KMS-11 (cell line): ENCODE measurements at regions not wholly inside any gene's neighbourhood (a gene's known extent, or its start where the extent isn't known, plus 50 kb on each side); places are given as distances from the start of the nearest gene placed in this dataset.

ENCODE experiments used
- H2AFZ ChIP-seq: fragments of 200-600 bp; sonication (generic); 2 replicates; pipeline ENCODE4 v1.6.1; 2016; ENCODE audit warnings: antibody characterized with exemption, mixed run types, low read depth
- H3K27ac ChIP-seq: fragments of 200-600 bp; sonication (generic); 2 replicates; pipeline ENCODE4 v1.6.1; 2016; ENCODE audit warnings: mild to moderate bottlenecking, mixed run types
- H3K27me3 ChIP-seq: fragments of 200-600 bp; sonication (generic); 2 replicates; pipeline ENCODE4 v1.6.1; 2017; ENCODE audit warnings: mild to moderate bottlenecking, low read depth, mixed run types, moderate library complexity; ENCODE audit not compliant: insufficient read depth
- H3K36me3 ChIP-seq: fragments of 200-600 bp; sonication (generic); 2 replicates; pipeline ENCODE4 v1.6.1; 2017; ENCODE audit warnings: mild to moderate bottlenecking, mixed run types; ENCODE audit not compliant: insufficient read depth
- H3K4me1 ChIP-seq: fragments of 200-600 bp; sonication (generic); 2 replicates; pipeline ENCODE4 v1.6.1; 2016; ENCODE audit warnings: mild to moderate bottlenecking, low read depth, mixed run types; ENCODE audit not compliant: poor library complexity, severe bottlenecking
- H3K4me2 ChIP-seq: fragments of 200-600 bp; sonication (generic); 2 replicates; pipeline ENCODE4 v1.7.0; 2016; ENCODE audit warnings: mild to moderate bottlenecking, mixed run types
- H3K4me3 ChIP-seq: fragments of 200-600 bp; sonication (generic); IDR thresholded peaks from 2 replicates; pipeline ENCODE4 v1.6.1; 2017; ENCODE audit warnings: low read depth, low read length, mixed read lengths; ENCODE audit not compliant: insufficient read depth
- H3K79me2 ChIP-seq: fragments of 200-600 bp; sonication (generic); 2 replicates; pipeline ENCODE4 v1.6.1; 2016; ENCODE audit warnings: low read depth, mixed run types; ENCODE audit not compliant: insufficient read depth
- H3K9ac ChIP-seq: fragments of 200-600 bp; sonication (generic); 2 replicates; pipeline ENCODE4 v1.6.1; 2016; ENCODE audit warnings: mild to moderate bottlenecking, mixed run types
- H4K20me1 ChIP-seq: fragments of 200-600 bp; sonication (generic); 2 replicates; pipeline ENCODE4 v1.6.1; 2016; ENCODE audit warnings: mild to moderate bottlenecking, mixed run types; ENCODE audit not compliant: insufficient read depth
- CTCF ChIP-seq: fragments of 200-600 bp; sonication (generic); conservative IDR thresholded peaks from 2 replicates; pipeline ENCODE4 v1.6.1; 2017; ENCODE audit warnings: low read depth, mild to moderate bottlenecking, antibody characterized with exemption, low read length, moderate library complexity, mixed read lengths

DNA sequence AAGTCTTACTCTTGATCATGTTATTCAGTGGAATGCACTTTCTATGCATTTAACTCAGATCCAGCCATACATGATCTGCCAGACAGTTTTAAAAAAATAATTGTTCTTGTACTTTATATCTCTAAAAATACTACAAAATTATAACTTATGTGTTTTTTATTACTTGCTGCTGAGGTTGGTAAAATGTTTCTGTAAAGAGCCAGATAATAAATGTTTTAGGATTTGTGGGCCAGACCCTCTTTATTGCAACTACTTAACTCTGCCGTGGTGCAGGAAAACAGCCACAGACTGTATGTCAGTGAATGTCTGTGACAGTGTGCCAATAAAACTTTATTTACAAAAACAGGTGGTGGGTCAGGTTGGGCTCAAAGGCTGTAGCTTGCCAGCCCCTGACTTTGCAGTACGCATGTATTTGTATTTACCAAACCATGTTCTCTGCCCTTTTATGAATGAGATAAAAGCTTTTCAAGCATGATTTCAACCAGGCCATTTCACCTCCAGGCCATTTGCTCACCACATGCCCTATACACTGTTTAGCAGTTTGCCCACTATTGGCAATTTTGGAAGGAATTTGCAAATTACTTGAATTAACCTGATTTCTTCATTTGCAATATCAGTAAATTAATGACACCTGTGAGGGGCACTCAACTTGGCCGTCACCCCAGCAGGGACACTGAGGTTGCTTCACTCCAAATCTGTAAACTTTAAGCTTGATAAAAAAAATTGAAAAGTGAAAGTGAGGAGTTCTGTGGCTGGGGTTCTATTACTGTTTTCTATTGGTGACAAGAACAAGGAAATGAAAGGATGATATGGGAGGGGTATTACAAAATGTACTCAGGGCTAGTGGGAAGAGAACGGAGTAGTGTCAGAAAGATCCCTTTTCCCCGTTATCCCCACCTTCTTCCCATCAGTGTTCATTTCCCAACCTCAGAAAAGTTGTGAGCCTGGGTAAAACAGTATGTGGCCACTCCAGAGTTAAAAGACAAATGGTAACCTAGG, 133.4 kb downstream of the CEBPB start:
- Histone ChIP-seq H3K4me2 (no peak overlapping the region), H3K27ac (no peak overlapping the region), H3K4me3 (no peak overlapping the region), H3K36me3 (no peaks in the 10 kb centered on the region), H4K20me1 (no peaks in the 10 kb centered on the region), H3K27me3 (peaks cover 60% of the 10 kb centered on the region), H3K4me1 (no peaks in the 10 kb centered on the region), H3K9ac (no peak overlapping the region), H3K79me2 (no peaks in the 10 kb centered on the region), H2AFZ (no peak overlapping the region)
- no peak for TF ChIP-seq CTCF

GRCh38 chr20:50325215-50325614, 134.6 kb downstream of the CEBPB start:
- Histone ChIP-seq H3K79me2 (no peaks in the 10 kb centered on the region), H2AFZ (no peak overlapping the region), H3K36me3 (no peaks in the 10 kb centered on the region), H3K27me3 (peaks cover 59% of the 10 kb centered on the region), H3K4me3 (no peak overlapping the region), H3K4me1 (no peaks in the 10 kb centered on the region), H3K9ac (no peak overlapping the region), H3K27ac (no peak overlapping the region), H4K20me1 (no peaks in the 10 kb centered on the region), H3K4me2 (no peak overlapping the region)
- TF ChIP-seq CTCF: no peak

DNA sequence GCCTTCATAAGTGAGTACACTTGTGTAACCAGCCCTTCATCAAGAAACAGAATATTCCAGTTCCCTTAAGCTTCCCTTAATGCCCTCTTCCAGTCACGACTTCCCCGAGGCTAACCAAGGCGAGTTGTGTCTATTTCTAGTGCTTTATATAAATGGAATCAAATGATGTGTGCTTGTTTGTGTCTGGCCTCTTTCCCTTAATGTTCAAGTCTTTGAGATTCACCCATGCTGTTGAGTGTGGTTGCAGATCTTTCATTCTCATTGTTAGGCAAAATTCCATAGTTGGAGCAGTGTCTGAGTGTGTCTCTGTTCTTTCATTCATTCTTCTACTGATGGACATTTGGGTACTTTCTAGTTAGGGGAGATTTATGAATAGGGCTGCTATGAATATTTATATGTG, 135.0 kb downstream of the CEBPB start:
- no peaks in the 10 kb centered on the region for H3K79me2 ChIP-seq
- no peaks in the 10 kb centered on the region for H3K36me3 ChIP-seq
- no peak overlapping the region for H3K9ac ChIP-seq
- H4K20me1 ChIP-seq: no peaks in the 10 kb centered on the region
- H3K4me1 ChIP-seq: no peaks in the 10 kb centered on the region
- no peak overlapping the region for H2AFZ ChIP-seq
- peaks cover 56% of the 10 kb centered on the region for H3K27me3 ChIP-seq
- H3K4me2 ChIP-seq: no peak overlapping the region
- no peak for TF ChIP-seq CTCF
- H3K4me3 ChIP-seq: no peak overlapping the region
- no peak overlapping the region for H3K27ac ChIP-seq

DNA sequence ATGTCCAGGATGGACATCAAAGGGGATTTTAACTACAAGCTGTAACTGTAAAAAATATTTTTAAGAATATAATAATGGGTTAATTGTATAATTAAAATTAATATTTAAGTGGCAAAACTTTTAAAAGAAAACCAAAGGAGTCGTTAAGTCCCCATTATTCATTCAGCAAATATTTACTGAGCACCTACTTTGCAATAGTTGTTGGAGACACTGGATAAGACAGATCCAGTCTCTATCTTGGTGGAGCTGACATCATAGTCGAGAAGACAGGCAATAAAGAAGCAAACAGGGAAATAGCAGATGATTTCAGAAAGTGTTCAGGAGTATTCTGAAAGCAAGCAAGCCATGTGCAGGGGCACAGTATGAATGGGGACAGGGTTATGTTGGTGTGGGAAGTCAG, 137.0 kb downstream of the CEBPB start:
- Histone ChIP-seq H3K4me2 (no peak overlapping the region), H3K4me1 (no peaks in the 10 kb centered on the region), H3K79me2 (no peaks in the 10 kb centered on the region), H3K27me3 (peaks cover 61% of the 10 kb centered on the region), H3K36me3 (no peaks in the 10 kb centered on the region), H3K27ac (no peak overlapping the region), H4K20me1 (no peaks in the 10 kb centered on the region), H2AFZ (no peak overlapping the region), H3K9ac (no peak overlapping the region), H3K4me3 (no peak overlapping the region)
- TF ChIP-seq CTCF: no peak
